Right lobe of liver (tissue), 6 donors: ENCODE measurements at regions not wholly inside any gene's neighbourhood (a gene's known extent, or its start where the extent isn't known, plus 50 kb on each side); places are given as distances from the start of the nearest gene placed in this dataset.
A peak's percentile ranks its signal among the peaks of the same experiment; 100 is the strongest.

Experiments used
- ATAC-seq, 4 donors: fragments of 200-7000 bp; cut with Tn5 transposase; one replicate each; pipeline ENCODE4 v1.9.1; 2020; ENCODE audit warnings: mild to moderate bottlenecking in 4 of 4, moderate library complexity in 4 of 4
- DNase-seq, 3 donors: peaks; one replicate each; pipeline ENCODE4 v3.0.0-alpha.2; 2020
- H3K27ac ChIP-seq, 3 donors: fragments of 200-600 bp; one replicate each; pipeline ENCODE4 v1.8.0; 2022
- H3K27me3 ChIP-seq, 2 donors: fragments of 200-600 bp; one replicate each; pipeline ENCODE4 v1.8.0; 2022
- H3K36me3 ChIP-seq, 4 donors: fragments of 200-600 bp; sonication (generic) in 1 of 4; one replicate each; pipeline versions ENCODE4 v1.5.1 to v1.8.0; 2017 to 2022; ENCODE audit warnings: control low read depth in 1 of 4
- H3K4me1 ChIP-seq, 4 donors: fragments of 200-600 bp; sonication (generic) in 1 of 4; one replicate each; pipeline versions ENCODE4 v1.5.1 to v1.8.0; 2017 to 2022; ENCODE audit warnings: control low read depth in 1 of 4
- H3K4me3 ChIP-seq, 3 donors: fragments of 200-600 bp; one replicate each; pipeline ENCODE4 v1.8.0; 2022
- H3K9me3 ChIP-seq, 4 donors: fragments of 200-600 bp; sonication (generic) in 1 of 4; one replicate each; pipeline versions ENCODE4 v1.5.1 to v1.8.0; 2017 to 2022; ENCODE audit warnings: control low read depth in 1 of 4
- POLR2A ChIP-seq: fragments of 450-650 bp; IDR thresholded peaks from one replicate; pipeline ENCODE4 v1.6.1; 2017; ENCODE audit warnings: antibody characterized with exemption, mild to moderate bottlenecking
- WGBS: methylation state at CpG from one replicate; pipeline ENCODE4 v1.1.6; 2018; ENCODE audit warnings: low coverage, low lambda C conversion rate; ENCODE audit not compliant: insufficient coverage; ENCODE audit errors: missing lambda C conversion rate; 5-methylcytosine and 5-hydroxymethylcytosine counted together
- intact Hi-C, 2 donors: fragments of 100-400 bp; cut with DNase I; formaldehyde crosslinking; loops; one replicate each; pipeline versions ENCODE4 v1.11.2 to v1.14.1; 2022
- TF ChIP-seq, protein P1 (sequence below), 4 donors: fragments of 200-600 bp in 3 of 4; fragments of 450-650 bp in 1 of 4; IDR thresholded peaks; one replicate each; pipeline versions ENCODE4 v1.5.1 to v1.8.0; 2016 to 2022; ENCODE audit warnings: antibody characterized with exemption in 4 of 4, mild to moderate bottlenecking in 2 of 4
- donor health status: DM: no; HTN: yes; CAD: no.
- donor health status: DM: no; HTN: no; CAD: no.
- donor health status: DM: no; HTN: no; CAD: no.
- donor health status: DM: no; HTN: yes; CAD: no.
- donor health status: DM: no; HTN: yes; CAD: no.

- Histone ChIP-seq H3K27ac (no peak overlapping the region), H3K27me3 (no peaks in the 10 kb centered on the region), H3K4me1 (no peaks in the 10 kb centered on the region), H3K9me3 (no peaks in the 10 kb centered on the region), H3K4me3 (no peak overlapping the region), H3K36me3 (no peaks in the 10 kb centered on the region)
- TF ChIP-seq, protein P1, sequence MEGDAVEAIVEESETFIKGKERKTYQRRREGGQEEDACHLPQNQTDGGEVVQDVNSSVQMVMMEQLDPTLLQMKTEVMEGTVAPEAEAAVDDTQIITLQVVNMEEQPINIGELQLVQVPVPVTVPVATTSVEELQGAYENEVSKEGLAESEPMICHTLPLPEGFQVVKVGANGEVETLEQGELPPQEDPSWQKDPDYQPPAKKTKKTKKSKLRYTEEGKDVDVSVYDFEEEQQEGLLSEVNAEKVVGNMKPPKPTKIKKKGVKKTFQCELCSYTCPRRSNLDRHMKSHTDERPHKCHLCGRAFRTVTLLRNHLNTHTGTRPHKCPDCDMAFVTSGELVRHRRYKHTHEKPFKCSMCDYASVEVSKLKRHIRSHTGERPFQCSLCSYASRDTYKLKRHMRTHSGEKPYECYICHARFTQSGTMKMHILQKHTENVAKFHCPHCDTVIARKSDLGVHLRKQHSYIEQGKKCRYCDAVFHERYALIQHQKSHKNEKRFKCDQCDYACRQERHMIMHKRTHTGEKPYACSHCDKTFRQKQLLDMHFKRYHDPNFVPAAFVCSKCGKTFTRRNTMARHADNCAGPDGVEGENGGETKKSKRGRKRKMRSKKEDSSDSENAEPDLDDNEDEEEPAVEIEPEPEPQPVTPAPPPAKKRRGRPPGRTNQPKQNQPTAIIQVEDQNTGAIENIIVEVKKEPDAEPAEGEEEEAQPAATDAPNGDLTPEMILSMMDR (IDR thresholded peaks at IDR 0.05) = no peak
- no peak for TF ChIP-seq POLR2A
- DNase-seq (peak in 1 of 3 donors; percentile 49), ATAC-seq (peak in 2 of 4 donors; percentile 49 to 66)
- intact Hi-C loops = no loop called here
- 42% methylated on average over 11 of the region's 21 CpGs for WGBS
Measured at GRCh38 chr17:72422505-72423285, 301.9 kb downstream of the SOX9 start.

DNA sequence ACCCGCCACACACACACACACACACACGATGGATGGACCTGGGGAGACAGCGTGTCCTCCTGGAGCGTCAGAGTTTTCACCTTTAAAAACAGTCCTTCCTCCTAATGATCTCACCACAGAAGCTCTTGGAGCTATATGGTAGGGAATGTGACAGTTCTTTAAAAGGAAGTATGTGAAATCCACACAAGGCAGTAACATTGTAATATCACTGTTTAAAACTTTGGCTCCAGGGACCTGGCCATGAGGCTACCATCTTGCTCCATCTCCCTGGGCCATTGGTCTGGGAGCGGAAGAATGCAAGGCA lies 302.4 kb downstream of the SOX9 start:
- Histone ChIP-seq H3K4me1 (no peaks in the 10 kb centered on the region), H3K27ac (no peak overlapping the region), H3K36me3 (no peaks in the 10 kb centered on the region), H3K4me3 (no peak overlapping the region), H3K27me3 (no peaks in the 10 kb centered on the region), H3K9me3 (no peaks in the 10 kb centered on the region)
- DNase-seq = no peak
- 43% methylated on average over 2 of the region's 5 CpGs for WGBS
- ATAC-seq = no peak
- TF ChIP-seq, protein P1 (IDR thresholded peaks at IDR 0.05) = no peak
- no peak for TF ChIP-seq POLR2A
- intact Hi-C loops = no loop called here

DNA sequence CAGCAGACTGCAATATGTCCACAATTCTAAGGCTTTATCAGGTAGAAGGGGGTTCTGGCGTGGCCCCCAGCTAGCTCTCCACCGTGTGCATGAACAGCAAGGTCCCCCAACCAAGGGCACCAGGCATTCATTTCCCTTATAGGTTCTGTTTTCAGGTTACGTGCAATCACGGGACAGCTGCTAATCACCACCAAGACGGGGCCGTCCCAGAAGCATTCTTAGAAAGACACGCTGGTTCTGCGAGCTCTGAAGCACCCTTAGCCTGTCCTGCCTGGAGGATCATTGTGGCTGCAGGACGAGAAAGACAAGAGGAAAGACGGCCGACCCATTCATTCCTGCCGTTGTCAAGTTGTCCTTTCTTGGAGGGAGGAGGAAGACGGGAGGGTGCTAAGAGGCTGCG lies 302.9 kb downstream of the SOX9 start:
- ATAC-seq = no peak
- H3K36me3 ChIP-seq = no peaks in the 10 kb centered on the region
- no peaks in the 10 kb centered on the region for H3K27me3 ChIP-seq
- no peak overlapping the region for H3K4me3 ChIP-seq
- no peak for TF ChIP-seq POLR2A
- TF ChIP-seq, protein P1 (IDR thresholded peaks at IDR 0.05) = no peak
- no peaks in the 10 kb centered on the region for H3K4me1 ChIP-seq
- no peak for DNase-seq
- intact Hi-C loops = no loop called here
- H3K9me3 ChIP-seq = no peaks in the 10 kb centered on the region
- no peak overlapping the region for H3K27ac ChIP-seq
- WGBS = 52% methylated on average over 7 of the region's 14 CpGs

- Histone ChIP-seq H3K9me3 (no peaks in the 10 kb centered on the region), H3K4me1 (no peaks in the 10 kb centered on the region), H3K27me3 (no peaks in the 10 kb centered on the region), H3K27ac (no peak overlapping the region), H3K36me3 (no peaks in the 10 kb centered on the region), H3K4me3 (no peak overlapping the region)
- DNase-seq = no peak
- 79% methylated on average over 8 of the region's 12 CpGs for WGBS
- TF ChIP-seq POLR2A = no peak
- TF ChIP-seq, protein P1 (IDR thresholded peaks at IDR 0.05) = no peak
- intact Hi-C loops = no loop called here
- no peak for ATAC-seq
Measured at GRCh38 chr17:72424505-72425117, 303.8 kb downstream of the SOX9 start.
